ENCODE measurements at regions not wholly inside any gene's neighbourhood (a gene's known extent, or its start where the extent isn't known, plus 50 kb on each side); places are given as distances from the start of the nearest gene placed in this dataset.
A peak's percentile ranks its signal among the peaks of the same experiment; 100 is the strongest.

GRCh38 chr13:39259371-39260140 lies 221.3 kb downstream of the NHLRC3 start:
- in situ Hi-C loops (cut with MboI) = no loop called here
- Histone ChIP-seq H3F3A (ENCODE audit: insufficient read depth) (no peaks in the 10 kb centered on the region), H3K36me3 (ENCODE audit: low read depth) (no peaks in the 10 kb centered on the region), H3K27ac (no peak overlapping the region), H3K4me2 (ENCODE audit: unreplicated experiment) (no peak overlapping the region), H3K4me1 (ENCODE audit: insufficient read depth) (no peaks in the 10 kb centered on the region), H3K79me2 (ENCODE audit: insufficient read depth) (no peaks in the 10 kb centered on the region), H3K9me3 (ENCODE audit: low read depth) (no peaks in the 10 kb centered on the region), H4K20me1 (ENCODE audit: insufficient read depth) (no peaks in the 10 kb centered on the region), H3K9me2 (ENCODE audit: insufficient read depth) (no peaks in the 10 kb centered on the region), H3K9ac (no peak overlapping the region), H3K4me3 (no peak overlapping the region), H2AFZ (no peak overlapping the region), H3K27me3 (replicated peaks; ENCODE audit: insufficient read depth) (no peaks in the 10 kb centered on the region)
- no peak for TF ChIP-seq EZH2 (IDR thresholded peaks at IDR 0.05; ENCODE audit: insufficient read depth, poor library complexity, severe bottlenecking)
- no peak for TF ChIP-seq EZH2phosphoT487 (IDR thresholded peaks at IDR 0.05; ENCODE audit: insufficient read depth, low read depth)
- DNase-seq = no peak
- 37 to 46% methylated on average over 2 of the region's 2 CpGs for WGBS, 2 experiments (ENCODE audit: low coverage in 1 of 2, low lambda C conversion rate in 2 of 2, missing lambda C conversion rate in 2 of 2)

GRCh38 chr13:39263033-39263432 lies 224.8 kb downstream of the NHLRC3 start:
- in situ Hi-C loops (cut with MboI) = no loop called here

DNA sequence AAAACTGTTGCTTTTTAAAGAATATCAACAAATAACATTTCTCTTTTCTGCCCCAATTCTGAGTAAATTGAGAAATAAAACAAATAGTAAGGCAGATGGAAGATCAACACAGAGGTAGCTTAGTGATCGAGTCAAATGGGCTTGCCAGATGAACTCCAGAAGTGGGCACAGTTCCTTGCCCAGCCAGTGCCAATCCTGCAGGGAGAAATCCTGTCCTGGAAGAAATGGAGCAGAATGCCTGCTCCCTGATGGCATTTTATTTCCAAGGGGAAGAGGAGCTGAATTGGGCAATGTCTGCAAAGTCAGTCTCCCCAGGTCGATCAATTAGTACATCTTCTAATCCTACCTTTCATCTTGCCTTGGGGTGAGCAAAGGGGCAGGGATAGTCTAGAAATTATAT lies 225.3 kb downstream of the NHLRC3 start:
- H3K4me3 ChIP-seq = no peak overlapping the region
- no peak overlapping the region for H3K27ac ChIP-seq
- TF ChIP-seq EZH2phosphoT487 (IDR thresholded peaks at IDR 0.05; ENCODE audit: insufficient read depth, low read depth) = no peak
- TF ChIP-seq EZH2 (IDR thresholded peaks at IDR 0.05; ENCODE audit: insufficient read depth, poor library complexity, severe bottlenecking) = no peak
- H3K9me2 ChIP-seq (ENCODE audit: insufficient read depth) = no peaks in the 10 kb centered on the region
- no peaks in the 10 kb centered on the region for H3K4me1 ChIP-seq (ENCODE audit: insufficient read depth)
- H3K4me2 ChIP-seq (ENCODE audit: unreplicated experiment) = no peak overlapping the region
- H2AFZ ChIP-seq = no peak overlapping the region
- H3F3A ChIP-seq (ENCODE audit: insufficient read depth) = no peaks in the 10 kb centered on the region
- H3K79me2 ChIP-seq (ENCODE audit: insufficient read depth) = no peaks in the 10 kb centered on the region
- no peak for DNase-seq
- H3K36me3 ChIP-seq (ENCODE audit: low read depth) = no peaks in the 10 kb centered on the region
- no peak overlapping the region for H3K9ac ChIP-seq
- H3K9me3 ChIP-seq (ENCODE audit: low read depth) = no peaks in the 10 kb centered on the region
- H3K27me3 ChIP-seq (replicated peaks; ENCODE audit: insufficient read depth) = no peaks in the 10 kb centered on the region
- no peaks in the 10 kb centered on the region for H4K20me1 ChIP-seq (ENCODE audit: insufficient read depth)
- WGBS, 2 experiments (ENCODE audit: low coverage in 1 of 2, low lambda C conversion rate in 2 of 2, missing lambda C conversion rate in 2 of 2) = 2 to 11% methylated on average over 2 of the region's 2 CpGs
- in situ Hi-C loops (cut with MboI) = no loop called here

More at GRCh38 chr13:39263033-39263432, 224.8 kb downstream of the NHLRC3 start:
- Histone ChIP-seq H3K4me1 (ENCODE audit: insufficient read depth) (no peaks in the 10 kb centered on the region), H3K4me3 (no peak overlapping the region), H3K9ac (no peak overlapping the region), H3K36me3 (ENCODE audit: low read depth) (no peaks in the 10 kb centered on the region), H3K27me3 (replicated peaks; ENCODE audit: insufficient read depth) (no peaks in the 10 kb centered on the region), H4K20me1 (ENCODE audit: insufficient read depth) (no peaks in the 10 kb centered on the region), H3K9me3 (ENCODE audit: low read depth) (no peaks in the 10 kb centered on the region), H3F3A (ENCODE audit: insufficient read depth) (no peaks in the 10 kb centered on the region), H3K79me2 (ENCODE audit: insufficient read depth) (no peaks in the 10 kb centered on the region), H3K9me2 (ENCODE audit: insufficient read depth) (no peaks in the 10 kb centered on the region), H2AFZ (no peak overlapping the region), H3K4me2 (ENCODE audit: unreplicated experiment) (no peak overlapping the region), H3K27ac (no peak overlapping the region)
- peak; percentile 49 for DNase-seq
- TF ChIP-seq EZH2phosphoT487 (IDR thresholded peaks at IDR 0.05; ENCODE audit: insufficient read depth, low read depth) (no peak), EZH2 (IDR thresholded peaks at IDR 0.05; ENCODE audit: insufficient read depth, poor library complexity, severe bottlenecking) (no peak)
- WGBS, 2 experiments (ENCODE audit: low coverage in 1 of 2, low lambda C conversion rate in 2 of 2, missing lambda C conversion rate in 2 of 2) = 0 to 6% methylated on average over 1 of the region's 1 CpG

- no peak overlapping the region for H3K4me3 ChIP-seq
- 0 out of 2 replicates have a peak, but pooled peaks cover 11% of the 10 kb centered on the region for H3K27me3 ChIP-seq (replicated peaks; ENCODE audit: insufficient read depth)
- H2AFZ ChIP-seq = no peak overlapping the region
- no peaks in the 10 kb centered on the region for H4K20me1 ChIP-seq (ENCODE audit: insufficient read depth)
- no peaks in the 10 kb centered on the region for H3K9me2 ChIP-seq (ENCODE audit: insufficient read depth)
- H3K79me2 ChIP-seq (ENCODE audit: insufficient read depth) = no peaks in the 10 kb centered on the region
- no peaks in the 10 kb centered on the region for H3F3A ChIP-seq (ENCODE audit: insufficient read depth)
- no peaks in the 10 kb centered on the region for H3K4me1 ChIP-seq (ENCODE audit: insufficient read depth)
- H3K36me3 ChIP-seq (ENCODE audit: low read depth) = no peaks in the 10 kb centered on the region
- DNase-seq = no peak
- H3K27ac ChIP-seq = no peak overlapping the region
- no peak for TF ChIP-seq EZH2 (IDR thresholded peaks at IDR 0.05; ENCODE audit: insufficient read depth, poor library complexity, severe bottlenecking)
- TF ChIP-seq EZH2phosphoT487 (IDR thresholded peaks at IDR 0.05; ENCODE audit: insufficient read depth, low read depth) = no peak
- no peaks in the 10 kb centered on the region for H3K9me3 ChIP-seq (ENCODE audit: low read depth)
- in situ Hi-C loops (cut with MboI) = no loop called here
- no peak overlapping the region for H3K9ac ChIP-seq
- no peak overlapping the region for H3K4me2 ChIP-seq (ENCODE audit: unreplicated experiment)
Measured at GRCh38 chr13:39266426-39266825, 228.2 kb downstream of the NHLRC3 start.
